Endodermal cell (in vitro differentiated cells): ENCODE measurements at regions not wholly inside any gene's neighbourhood (a gene's known extent, or its start where the extent isn't known, plus 50 kb on each side); places are given as distances from the start of the nearest gene placed in this dataset.

Source experiments
- DNase-seq: peaks from one replicate; pipeline ENCODE4 v3.0.0-alpha.2; 2017
- H3K27ac ChIP-seq: 2 replicates; pipeline ENCODE4 v1.5.1; 2013; ENCODE audit warnings: mild to moderate bottlenecking, low read depth, low read length, moderate library complexity
- H3K27me3 ChIP-seq: 2 replicates; pipeline ENCODE4 v1.6.1; 2013; ENCODE audit warnings: mild to moderate bottlenecking, low read length, moderate library complexity; ENCODE audit not compliant: insufficient read depth, control insufficient read depth, poor library complexity, severe bottlenecking
- H3K36me3 ChIP-seq: 2 replicates; pipeline ENCODE4 v1.7.0; 2013; ENCODE audit warnings: mild to moderate bottlenecking, low read length, moderate library complexity; ENCODE audit not compliant: control insufficient read depth, insufficient read depth
- H3K4me1 ChIP-seq: one replicate; pipeline ENCODE4 v1.7.0; 2013; ENCODE audit warnings: low read length; ENCODE audit not compliant: control insufficient read depth, insufficient read depth
- H3K4me3 ChIP-seq: 2 replicates; pipeline ENCODE4 v1.5.1; 2013; ENCODE audit warnings: mild to moderate bottlenecking, low read length, moderate library complexity
- H3K9ac ChIP-seq: 2 replicates; pipeline ENCODE4 v1.6.1; 2013; ENCODE audit warnings: mild to moderate bottlenecking, low read length, moderate library complexity; ENCODE audit not compliant: poor library complexity, severe bottlenecking; ENCODE audit errors: extremely low read depth
- H3K9me3 ChIP-seq: 2 replicates; pipeline ENCODE4 v1.6.1; 2013; ENCODE audit warnings: mild to moderate bottlenecking, low read length, moderate library complexity; ENCODE audit not compliant: control insufficient read depth
- H3K27ac Mint-ChIP-seq: 2 replicates; pipeline ENCODE4 v1.8.0; 2020; ENCODE audit warnings: mixed read lengths
- H3K27me3 Mint-ChIP-seq: 2 replicates; pipeline ENCODE4 v1.8.0; 2021; ENCODE audit warnings: mild to moderate bottlenecking, mixed read lengths; ENCODE audit not compliant: insufficient read depth
- H3K36me3 Mint-ChIP-seq: 2 replicates; pipeline ENCODE4 v1.8.0; 2020; ENCODE audit warnings: low read depth, mixed read lengths
- H3K4me1 Mint-ChIP-seq: 2 replicates; pipeline ENCODE4 v1.8.0; 2020; ENCODE audit warnings: mixed read lengths
- H3K4me3 Mint-ChIP-seq: 2 replicates; pipeline ENCODE4 v1.8.0; 2020; ENCODE audit warnings: mild to moderate bottlenecking, moderate library complexity, mixed read lengths
- H3K9me3 Mint-ChIP-seq: 2 replicates; pipeline ENCODE4 v1.8.0; 2020; ENCODE audit warnings: mild to moderate bottlenecking, mixed read lengths
- WGBS, 2 experiments: methylation state at CpG; one replicate each; pipeline versions ENCODE4 v1.1.5 to v1.1.7; 2013; ENCODE audit warnings: missing lambda C conversion rate in 2 of 2, mixed read lengths in 1 of 2; ENCODE audit not compliant: insufficient coverage in 1 of 2, insufficient read length in 1 of 2; 5-methylcytosine and 5-hydroxymethylcytosine counted together
- TF ChIP-seq, protein P1 (sequence below): fragments of 200-600 bp; sonication (generic); conservative IDR thresholded peaks from 2 replicates; pipeline ENCODE4 v1.5.0; 2021; ENCODE audit warnings: antibody characterized with exemption, mild to moderate bottlenecking

DNA sequence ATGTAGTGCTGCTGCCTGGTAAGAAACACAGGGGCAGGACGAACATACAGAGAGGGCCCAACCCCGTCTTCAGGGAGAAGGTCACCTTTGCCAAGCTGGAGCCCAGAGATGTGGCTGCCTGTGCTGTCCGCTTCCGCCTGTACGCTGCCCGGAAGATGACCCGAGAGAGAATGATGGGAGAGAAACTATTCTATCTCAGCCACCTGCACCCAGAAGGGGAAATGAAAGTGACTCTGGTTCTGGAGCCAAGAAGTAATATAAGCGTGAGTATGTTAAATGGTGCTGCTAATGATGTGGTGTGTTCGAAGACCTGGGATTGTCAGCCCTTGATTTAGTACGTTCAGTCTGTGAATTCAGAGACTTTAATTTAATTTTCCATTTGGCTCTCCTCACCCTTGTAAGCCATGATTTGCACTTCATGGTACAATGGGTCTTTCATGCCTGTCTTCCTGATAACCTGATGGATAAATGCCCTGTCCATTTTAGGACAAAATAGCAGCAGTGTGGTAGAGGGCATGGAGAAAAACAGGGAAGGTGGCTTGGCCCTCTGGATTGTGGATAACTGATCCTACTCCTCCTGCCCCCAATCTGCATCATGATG lies 318.9 kb downstream of the SNAPC1 start:
- Histone ChIP-seq H3K36me3 (no peaks in the 10 kb centered on the region), H3K9me3 (no peaks in the 10 kb centered on the region), H3K9ac (no peak overlapping the region), H3K27ac (no peak overlapping the region), H3K4me3 (no peak overlapping the region), H3K27me3 (no peaks in the 10 kb centered on the region), H3K4me1 (no peaks in the 10 kb centered on the region)
- 94 to 98% methylated on average over 5 to 10 of the region's 10 CpGs for WGBS, 2 experiments
- Mint-ChIP-seq H3K36me3 (no peaks in the 10 kb centered on the region), H3K9me3 (peaks cover 6% of the 10 kb centered on the region), H3K27ac (no peak overlapping the region), H3K4me1 (peaks cover 4% of the 10 kb centered on the region), H3K27me3 (no peaks in the 10 kb centered on the region), H3K4me3 (no peak overlapping the region)
- DNase-seq: no peak
- TF ChIP-seq, protein P1, sequence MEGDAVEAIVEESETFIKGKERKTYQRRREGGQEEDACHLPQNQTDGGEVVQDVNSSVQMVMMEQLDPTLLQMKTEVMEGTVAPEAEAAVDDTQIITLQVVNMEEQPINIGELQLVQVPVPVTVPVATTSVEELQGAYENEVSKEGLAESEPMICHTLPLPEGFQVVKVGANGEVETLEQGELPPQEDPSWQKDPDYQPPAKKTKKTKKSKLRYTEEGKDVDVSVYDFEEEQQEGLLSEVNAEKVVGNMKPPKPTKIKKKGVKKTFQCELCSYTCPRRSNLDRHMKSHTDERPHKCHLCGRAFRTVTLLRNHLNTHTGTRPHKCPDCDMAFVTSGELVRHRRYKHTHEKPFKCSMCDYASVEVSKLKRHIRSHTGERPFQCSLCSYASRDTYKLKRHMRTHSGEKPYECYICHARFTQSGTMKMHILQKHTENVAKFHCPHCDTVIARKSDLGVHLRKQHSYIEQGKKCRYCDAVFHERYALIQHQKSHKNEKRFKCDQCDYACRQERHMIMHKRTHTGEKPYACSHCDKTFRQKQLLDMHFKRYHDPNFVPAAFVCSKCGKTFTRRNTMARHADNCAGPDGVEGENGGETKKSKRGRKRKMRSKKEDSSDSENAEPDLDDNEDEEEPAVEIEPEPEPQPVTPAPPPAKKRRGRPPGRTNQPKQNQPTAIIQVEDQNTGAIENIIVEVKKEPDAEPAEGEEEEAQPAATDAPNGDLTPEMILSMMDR: no peak

DNA sequence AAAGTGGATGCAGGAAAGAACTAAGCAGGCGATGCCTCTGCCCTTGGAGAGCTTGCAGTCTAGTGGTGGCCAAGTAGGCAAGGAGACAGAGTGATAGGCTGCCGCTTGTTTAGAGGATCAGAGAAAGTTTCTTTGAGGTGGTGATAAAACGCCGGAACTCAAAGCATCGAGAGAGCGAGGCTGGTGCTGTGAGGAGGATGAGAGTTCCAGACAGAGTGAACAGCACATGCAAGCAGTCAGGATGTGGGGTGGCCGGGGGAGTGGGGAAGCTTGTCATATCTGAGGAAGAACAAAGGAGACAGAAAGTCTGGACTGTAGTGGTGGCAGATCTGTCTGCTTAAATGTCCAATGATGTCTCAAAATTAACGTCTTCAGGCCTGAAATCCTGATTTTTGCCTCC lies 319.7 kb downstream of the SNAPC1 start:
- no peaks in the 10 kb centered on the region for H3K36me3 Mint-ChIP-seq
- DNase-seq: no peak

DNA sequence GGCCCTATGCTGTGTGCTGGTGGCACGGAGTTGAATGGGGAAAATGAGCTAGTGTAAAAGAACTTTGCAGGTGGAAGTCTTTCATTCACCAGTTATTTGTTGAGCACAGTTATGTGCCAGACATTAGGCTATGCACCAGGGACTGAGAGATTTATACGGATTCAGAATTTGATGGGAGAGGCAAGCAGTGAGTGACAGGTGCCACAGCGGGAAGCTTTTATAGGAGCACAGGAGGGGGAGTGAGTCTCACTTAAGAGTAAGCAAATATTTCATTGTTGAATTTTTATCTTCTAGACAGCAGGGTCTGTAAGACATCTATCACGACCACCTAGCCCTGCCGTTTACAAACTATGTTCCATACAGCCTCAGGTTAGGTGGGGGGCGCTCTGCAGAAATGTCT lies 320.6 kb downstream of the SNAPC1 start:
- no peak overlapping the region for H3K4me3 Mint-ChIP-seq
- H3K27me3 Mint-ChIP-seq: no peaks in the 10 kb centered on the region
- peaks cover 6% of the 10 kb centered on the region for H3K9me3 Mint-ChIP-seq
- DNase-seq: no peak
- no peaks in the 10 kb centered on the region for H3K9me3 ChIP-seq
- no peak overlapping the region for H3K27ac ChIP-seq
- no peaks in the 10 kb centered on the region for H3K4me1 Mint-ChIP-seq
- no peaks in the 10 kb centered on the region for H3K36me3 Mint-ChIP-seq
- WGBS, 2 experiments: 79 to 90% methylated on average over 3 to 6 of the region's 6 CpGs
- H3K36me3 ChIP-seq: no peaks in the 10 kb centered on the region
- H3K27me3 ChIP-seq: no peaks in the 10 kb centered on the region
- no peak overlapping the region for H3K9ac ChIP-seq
- H3K4me1 ChIP-seq: no peaks in the 10 kb centered on the region
- no peak overlapping the region for H3K4me3 ChIP-seq
- no peak overlapping the region for H3K27ac Mint-ChIP-seq
- TF ChIP-seq, protein P1: no peak

More for the DNA sequence above, 319.7 kb downstream of the SNAPC1 start:
- Histone ChIP-seq H3K9ac (no peak overlapping the region), H3K4me3 (no peak overlapping the region), H3K4me1 (no peaks in the 10 kb centered on the region), H3K36me3 (no peaks in the 10 kb centered on the region), H3K27me3 (no peaks in the 10 kb centered on the region), H3K9me3 (no peaks in the 10 kb centered on the region), H3K27ac (no peak overlapping the region)
- Mint-ChIP-seq H3K4me3 (no peak overlapping the region), H3K27ac (no peak overlapping the region), H3K27me3 (no peaks in the 10 kb centered on the region), H3K9me3 (peaks cover 6% of the 10 kb centered on the region), H3K4me1 (peaks cover 4% of the 10 kb centered on the region)
- TF ChIP-seq, protein P1: no peak
- WGBS, 2 experiments: 91 to 97% methylated on average over 8 of the region's 8 CpGs
